DMS 273 (cell line): ENCODE measurements at regions not wholly inside any gene's neighbourhood (a gene's known extent, or its start where the extent isn't known, plus 50 kb on each side); places are given as distances from the start of the nearest gene placed in this dataset.
A peak's percentile ranks its signal among the peaks of the same experiment; 100 is the strongest.

Experiments
- DNase-seq: peaks from one replicate; lab custom pipeline; 2025; ENCODE audit not compliant: unreplicated experiment; lab: John Stamatoyannopoulos, UW

DNA sequence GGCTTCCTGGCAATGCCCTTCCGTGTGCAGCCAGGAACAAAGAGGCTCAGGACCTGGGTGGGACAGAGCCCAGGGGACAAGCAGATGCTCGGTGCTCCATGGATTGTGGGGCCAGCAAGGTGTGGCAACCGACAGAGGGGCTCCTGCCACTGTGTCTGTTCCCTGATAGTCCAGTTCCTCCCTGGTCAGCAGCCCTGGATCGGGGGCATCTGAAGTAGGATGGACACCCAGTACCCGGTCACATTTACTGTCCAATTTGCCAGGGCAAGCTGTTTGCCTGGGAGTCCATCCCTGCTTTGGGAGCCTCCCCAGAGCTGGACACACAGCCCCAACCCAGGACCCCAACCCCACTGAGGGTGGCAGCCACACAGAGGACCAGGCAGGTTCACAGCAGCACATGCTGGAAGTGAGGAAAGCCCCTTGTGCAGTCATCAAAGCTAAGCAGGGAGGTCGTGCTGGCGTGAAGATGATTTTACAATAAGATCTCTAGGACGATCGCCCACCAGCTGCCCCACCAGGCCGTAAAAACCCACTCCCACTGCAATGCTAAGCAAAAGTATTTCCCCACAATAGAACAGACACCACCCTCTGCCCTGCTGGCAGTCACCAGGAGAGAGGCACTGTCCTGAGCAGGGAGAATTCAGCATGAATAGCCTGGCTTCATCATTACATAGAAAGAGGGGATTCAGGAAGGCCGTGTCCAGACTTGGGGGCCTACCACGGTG lies 141.7 kb downstream of the NDUFA10 start:
- no peak for DNase-seq

DNA sequence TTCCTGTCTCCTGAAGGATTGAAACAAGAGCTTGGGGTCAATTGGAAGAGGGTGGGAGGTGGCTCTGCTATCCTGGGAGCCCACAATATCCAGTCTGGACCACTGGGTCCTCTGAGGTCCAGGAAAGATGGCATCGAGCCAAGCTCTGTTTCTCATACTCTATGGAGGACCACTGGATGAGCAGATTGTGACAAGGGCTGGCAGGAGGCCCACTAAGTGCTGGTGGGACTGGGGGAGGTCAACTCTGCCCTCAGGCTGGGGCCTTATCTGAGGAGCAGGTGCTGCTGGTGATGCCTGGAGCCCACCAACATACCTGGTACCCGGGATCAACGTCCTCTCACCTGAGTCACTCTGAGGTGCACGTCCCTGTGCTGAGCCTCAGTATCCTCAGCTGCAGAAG lies 142.4 kb downstream of the NDUFA10 start:
- no peak for DNase-seq

DNA sequence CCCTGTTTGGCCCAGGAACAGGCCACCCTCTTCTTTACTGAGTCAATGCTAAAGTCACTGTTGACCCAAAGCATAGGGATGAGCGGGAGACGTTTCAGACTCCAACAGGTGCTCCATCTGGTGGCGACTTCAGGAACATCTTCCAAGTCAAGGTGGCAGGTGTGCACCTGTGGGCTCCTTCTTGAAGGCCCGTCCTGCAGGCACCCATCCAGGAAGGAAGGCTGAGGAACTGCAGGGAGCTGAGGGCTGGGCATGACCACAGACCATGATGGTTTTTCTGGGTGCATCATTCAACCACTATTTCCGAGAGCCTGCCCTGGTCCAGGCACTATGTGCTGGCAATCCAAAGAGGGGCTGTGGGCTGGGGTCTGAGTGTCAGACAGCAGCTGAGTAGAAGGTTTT lies 142.8 kb downstream of the NDUFA10 start:
- peak; percentile 71 for DNase-seq

DNA sequence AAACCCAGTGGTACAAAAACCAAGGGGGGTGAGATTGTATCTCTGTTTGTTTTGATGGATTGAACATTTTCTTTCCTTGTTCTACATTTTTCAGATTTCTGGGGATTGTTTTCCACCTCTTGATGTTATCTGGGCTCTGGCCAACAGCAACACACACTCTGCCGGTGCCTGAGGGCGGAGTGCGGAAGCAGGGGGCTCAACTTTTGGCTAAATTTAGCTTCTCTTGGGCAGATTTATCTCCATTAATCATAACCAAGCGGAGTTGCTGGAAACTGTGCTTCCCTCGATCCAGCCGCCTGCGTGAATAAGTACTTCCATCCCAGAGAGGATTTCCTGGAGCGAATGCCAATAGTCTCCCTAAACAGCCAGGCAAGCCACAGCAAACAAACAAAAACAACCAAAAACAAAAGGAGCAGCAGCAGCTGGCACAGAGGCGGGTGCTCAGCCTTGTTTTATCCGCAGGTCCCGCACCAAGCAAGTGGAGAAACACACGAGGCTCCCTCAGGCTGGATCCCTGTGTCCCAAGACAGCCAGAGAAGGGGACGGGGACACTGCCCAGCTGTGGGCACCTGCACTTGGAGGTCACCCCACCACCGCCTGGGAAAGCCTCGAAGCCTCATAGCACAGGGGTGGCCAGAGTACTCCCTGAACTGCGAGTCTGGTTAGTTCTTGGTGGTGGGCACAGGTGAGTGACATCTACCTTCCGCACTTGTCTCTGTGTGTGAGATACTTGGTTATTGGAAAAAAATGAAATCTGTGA lies 143.4 kb downstream of the NDUFA10 start:
- DNase-seq = no peak

DNA sequence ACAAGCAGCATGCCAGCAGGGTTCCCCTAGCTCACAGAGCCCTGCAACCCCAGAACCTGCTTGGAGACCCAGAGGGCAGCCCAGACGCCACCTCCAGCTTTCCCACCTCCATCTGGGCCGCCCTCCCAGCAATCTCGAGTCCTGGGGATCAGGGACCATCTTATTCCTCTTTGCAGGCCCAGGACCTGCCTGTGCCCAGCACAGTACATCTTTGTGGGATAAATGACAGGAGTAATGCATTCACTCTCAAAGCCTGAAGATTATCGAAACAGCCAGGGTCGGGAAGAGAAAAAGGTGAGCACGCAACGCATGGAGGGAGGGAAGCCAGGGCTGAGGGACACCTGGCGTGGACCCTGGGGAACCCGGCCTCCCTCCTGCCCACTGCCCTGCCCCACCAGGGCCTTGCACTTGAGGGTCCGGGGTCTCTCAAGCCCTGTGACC lies 144.1 kb downstream of the NDUFA10 start:
- DNase-seq = no peak

DNA sequence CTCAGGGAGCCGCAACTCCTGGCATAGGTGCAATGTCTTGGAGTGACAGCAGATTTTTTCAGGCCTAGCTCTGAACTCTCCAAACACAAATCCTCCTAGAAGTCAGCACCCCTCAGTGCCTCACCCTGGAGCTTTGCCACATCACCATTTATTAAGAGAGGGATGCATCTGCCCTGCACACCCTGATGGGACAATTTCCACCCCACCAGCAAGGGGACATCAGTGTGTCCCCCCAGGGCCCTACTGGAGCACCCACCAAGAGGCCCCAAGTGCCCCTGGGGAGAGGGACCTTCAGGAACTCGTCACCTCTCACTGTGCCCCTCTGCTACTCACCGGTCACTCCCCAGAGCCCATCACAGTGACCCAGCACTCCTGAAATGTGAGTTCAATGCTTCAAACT lies 144.7 kb downstream of the NDUFA10 start:
- DNase-seq = no peak

DNA sequence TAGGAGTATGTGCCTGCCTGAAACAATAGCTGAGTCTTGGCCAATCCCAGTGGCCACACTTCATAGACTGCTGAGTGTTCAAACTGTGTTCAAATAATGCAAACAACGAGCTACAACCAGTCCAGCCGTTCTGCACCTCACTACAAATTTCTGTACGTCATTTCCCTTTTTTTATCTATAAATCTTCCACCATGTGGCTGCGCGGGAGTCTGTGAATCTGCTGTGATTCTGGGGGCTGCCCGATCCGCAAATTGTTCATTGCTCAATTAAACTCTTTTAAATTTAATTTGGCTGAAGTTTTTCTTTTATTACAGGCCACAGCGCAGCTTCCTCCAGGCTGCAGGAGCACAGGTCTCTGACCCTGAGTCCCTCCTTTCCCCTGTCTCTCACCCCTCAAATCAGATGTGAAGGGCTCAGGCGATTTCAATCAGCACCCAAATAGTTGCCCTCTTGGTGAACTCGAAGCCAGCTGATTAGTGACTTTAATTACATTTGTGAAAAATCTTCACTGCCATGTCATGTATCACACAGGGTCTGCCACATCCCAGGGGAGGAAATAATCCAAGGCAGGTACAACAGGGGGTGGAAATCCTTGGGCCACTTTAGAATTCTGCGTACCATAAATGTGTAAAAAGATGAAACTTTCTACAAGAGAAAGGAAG lies 145.6 kb downstream of the NDUFA10 start:
- no peak for DNase-seq

DNA sequence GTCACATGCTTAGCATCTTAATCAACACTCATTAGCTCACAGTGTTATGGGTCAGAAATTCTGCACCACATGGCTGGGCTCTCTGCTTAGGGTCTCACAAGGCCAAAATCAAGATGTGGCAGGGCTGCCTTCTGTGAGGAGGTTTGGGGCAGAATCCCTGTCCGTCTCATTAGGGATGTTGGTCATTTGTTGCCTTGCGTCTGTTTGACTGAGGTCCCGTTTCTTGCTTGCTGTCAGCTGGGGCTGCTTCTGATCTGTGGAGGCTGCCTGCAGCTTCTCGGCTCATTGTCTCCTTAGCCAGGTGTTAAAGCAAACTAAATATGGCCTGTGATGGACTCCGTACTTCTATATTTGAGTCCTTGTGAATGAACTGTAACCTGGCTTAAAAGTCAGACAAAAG lies 146.5 kb downstream of the NDUFA10 start:
- no peak for DNase-seq

DNA sequence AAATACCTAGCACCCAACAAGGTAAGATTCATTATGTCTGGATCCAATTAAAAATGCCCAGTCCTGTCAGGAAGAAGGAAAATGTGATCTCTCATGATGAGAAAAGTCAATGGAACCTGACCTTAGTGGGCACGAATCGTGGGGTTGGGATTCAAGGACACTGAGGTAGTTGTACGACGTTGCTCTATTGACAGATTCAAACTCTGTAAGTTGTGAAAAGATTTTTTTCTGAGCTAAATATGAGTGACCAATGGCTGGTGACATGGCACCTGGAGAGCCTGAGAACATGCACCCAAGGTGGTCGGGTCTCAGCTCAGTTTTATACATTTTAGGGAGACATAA lies 148.2 kb downstream of the NDUFA10 start:
- DNase-seq = no peak

DNA sequence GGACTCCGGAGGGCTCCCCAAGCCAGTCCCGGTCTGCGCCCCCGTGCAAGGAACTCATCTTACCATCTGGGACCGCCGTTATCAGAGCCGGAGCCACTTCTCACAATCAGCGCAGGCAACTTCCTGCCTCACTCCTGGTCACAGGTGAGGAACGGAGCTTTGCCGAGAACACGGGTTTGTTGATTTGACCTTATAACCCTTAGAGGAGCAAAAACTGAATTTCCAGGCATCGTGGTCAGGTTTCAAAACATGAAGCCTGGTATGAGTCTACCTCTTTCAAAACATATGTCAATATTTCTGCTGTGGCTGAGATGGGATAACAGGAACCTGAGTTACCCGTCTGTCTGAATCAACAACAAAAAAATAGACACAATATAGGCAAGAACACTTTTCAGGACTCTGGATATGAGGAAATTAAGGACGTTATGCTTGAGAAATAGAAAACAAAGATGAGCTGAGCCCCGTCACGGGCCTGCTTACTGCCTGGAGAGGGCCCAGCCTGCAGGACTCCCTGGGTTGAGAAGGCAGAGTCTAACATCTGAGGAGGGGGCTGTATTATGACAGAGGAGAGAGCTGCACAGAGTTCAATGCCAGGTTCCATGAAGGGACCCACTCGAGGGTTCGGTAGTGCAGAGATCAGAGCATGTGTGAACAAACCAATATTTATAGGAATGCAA lies 148.7 kb downstream of the NDUFA10 start:
- no peak for DNase-seq

DNA sequence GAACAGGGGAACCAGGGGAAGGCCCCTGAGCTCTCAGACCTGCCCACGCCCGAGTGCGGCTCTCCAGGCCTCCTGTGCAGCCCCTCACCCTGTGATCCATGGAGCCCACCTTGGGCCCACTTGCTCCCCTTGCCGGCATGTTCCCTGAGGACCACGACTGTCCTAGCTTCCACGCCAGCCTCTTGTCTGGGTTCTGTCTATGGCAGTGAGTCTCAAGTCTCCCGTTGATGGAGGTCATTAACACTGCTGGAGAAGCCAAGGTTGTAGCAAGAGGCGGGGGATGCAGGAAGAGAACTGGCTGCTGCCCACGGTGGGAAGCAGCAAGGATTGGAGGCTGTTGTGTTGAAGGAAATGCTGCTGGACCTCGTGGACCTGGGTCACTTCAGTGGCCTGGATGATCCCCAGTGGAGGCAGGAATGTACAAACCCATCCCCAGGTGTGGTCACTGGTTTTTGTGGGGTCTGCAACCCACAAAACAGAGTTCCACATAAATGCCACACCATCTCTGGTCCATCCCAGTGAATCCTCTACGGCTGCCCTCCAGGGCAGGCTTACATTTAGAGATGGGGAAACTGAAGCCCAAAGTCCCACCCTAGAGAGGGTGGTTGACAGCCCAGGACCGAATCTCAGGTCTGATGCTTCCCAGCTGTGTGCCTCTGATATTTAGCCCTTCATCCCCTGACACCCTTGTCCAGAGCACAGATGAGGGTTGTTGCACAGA lies 150.3 kb downstream of the NDUFA10 start:
- no peak for DNase-seq

DNA sequence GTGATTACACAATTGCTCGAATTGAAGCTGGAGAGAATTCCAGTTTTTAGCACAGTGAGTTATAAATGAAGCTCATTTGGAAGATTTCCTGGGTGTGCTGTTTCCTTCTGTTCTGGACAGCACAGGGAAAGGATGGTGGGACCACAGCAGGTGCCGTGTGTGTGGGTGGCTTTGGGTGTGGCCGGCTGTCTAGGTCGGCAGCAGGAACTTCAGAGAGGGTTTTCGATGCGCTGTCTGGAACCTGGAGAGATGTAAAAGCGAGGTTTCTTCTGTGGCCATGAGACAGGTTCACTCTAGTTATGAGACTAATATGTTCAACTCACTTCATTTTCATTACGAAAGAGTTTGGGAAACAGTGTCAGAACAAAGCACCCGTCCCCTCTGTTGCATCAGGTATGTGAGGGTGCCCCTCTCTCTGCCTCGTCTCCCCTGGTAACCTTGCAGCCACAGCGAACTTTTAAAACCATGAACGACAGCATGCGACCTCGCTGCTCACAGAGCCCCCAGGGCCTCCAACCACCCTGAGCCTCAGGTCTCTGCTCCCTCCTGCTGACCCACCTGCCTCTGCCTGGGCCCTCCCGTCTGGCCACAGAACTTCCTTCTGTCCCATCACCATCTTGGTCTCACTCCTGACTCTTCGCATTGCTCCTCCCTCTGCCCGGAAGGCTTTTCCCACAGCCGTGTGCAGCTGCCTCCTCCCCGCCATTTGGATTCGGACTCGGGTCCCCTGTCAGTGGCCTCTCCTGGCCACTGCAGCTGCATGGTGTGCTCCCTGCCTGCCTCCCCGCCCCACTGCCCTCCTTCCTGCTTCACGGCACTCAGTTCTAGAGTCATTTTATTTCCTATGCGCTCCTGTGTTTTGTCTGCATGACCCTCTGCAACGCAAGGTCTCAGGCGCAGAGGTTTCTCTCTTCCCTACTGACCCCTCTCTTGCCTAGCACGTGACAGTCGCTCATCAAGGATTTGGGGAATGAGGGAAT lies 151.2 kb downstream of the NDUFA10 start:
- DNase-seq = no peak

DNA sequence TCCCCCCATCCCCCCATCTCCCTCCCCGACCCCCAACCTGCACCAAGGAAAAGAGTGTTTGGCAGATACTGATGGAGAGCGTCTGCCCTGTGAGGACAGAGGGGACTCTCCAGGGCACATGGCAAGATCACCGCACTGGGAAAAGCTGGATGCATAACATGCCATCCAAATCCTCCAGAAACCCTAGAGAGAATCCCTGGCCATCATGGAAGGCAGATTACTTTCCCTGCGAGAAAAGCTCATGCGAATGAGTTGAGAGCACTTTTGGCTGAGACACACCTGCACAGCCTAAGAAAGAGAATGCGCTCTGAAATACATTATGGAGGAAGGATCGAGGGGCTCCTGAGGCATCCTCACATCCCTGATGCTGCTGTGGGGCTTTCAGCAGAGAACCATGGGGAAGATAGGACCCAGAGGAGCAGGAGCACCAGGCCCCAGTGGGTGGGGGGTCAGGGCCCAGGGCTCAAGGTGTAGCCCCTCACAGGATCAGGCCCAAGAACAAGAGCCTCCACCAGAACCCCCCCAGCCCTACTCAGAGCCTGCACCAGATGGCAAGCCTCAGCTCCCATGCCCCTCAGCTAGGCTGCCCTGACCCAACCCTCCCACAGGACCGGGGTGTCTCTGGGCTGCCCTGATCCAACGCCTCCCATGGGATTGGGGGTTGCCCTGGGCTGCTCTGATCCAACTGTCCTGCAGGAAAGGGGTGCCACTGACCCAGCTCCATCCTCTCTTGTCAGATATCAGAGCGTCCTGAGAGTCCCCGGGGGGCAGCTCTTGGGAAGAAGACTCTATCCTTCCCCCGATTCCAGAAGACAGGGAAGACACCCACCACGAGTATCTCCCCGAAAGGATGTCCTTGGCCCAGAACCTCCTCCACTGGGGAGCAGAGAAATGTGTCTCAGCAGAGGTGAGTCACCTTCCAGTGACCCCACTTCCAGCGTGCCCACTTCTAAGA lies 153.4 kb downstream of the NDUFA10 start:
- DNase-seq = no peak

DNA sequence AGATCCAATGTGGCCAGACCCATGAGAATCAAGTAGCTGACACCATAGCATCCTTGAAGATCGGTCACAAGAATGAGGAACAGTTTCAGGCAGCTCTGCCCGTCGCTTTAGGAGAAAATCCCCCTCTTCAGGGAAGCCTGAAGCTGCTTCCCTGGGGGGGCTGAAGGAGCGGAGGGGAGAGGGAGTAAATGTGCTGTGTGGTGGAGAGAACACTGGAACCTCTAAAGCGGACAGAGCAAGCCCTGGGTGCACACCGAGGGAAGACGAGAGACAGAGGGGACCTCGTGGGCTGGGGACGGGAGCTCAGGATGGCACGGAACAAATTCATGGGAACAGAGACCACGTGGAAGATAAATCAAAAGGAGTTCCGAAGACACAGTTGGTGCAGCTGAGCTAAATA lies 154.3 kb downstream of the NDUFA10 start:
- no peak for DNase-seq

DNA sequence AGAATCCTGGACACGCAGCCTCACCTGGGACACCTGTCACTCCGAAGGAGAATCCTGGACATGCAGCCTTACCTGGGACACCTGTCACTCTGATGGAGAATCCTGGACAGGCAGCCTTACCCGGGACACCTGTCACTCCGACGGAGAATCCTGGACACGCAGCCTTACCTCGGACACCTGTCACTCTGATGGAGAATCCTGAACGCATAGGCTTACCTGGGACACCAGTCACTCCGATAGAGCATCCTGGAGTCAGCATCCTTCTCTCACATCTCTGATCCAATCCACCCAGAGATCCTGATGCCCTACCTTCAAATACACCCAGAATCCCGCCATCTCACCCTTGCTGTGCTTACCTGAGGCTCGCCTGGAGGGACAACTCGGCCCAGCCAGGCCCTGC lies 154.9 kb downstream of the NDUFA10 start:
- DNase-seq = no peak

DNA sequence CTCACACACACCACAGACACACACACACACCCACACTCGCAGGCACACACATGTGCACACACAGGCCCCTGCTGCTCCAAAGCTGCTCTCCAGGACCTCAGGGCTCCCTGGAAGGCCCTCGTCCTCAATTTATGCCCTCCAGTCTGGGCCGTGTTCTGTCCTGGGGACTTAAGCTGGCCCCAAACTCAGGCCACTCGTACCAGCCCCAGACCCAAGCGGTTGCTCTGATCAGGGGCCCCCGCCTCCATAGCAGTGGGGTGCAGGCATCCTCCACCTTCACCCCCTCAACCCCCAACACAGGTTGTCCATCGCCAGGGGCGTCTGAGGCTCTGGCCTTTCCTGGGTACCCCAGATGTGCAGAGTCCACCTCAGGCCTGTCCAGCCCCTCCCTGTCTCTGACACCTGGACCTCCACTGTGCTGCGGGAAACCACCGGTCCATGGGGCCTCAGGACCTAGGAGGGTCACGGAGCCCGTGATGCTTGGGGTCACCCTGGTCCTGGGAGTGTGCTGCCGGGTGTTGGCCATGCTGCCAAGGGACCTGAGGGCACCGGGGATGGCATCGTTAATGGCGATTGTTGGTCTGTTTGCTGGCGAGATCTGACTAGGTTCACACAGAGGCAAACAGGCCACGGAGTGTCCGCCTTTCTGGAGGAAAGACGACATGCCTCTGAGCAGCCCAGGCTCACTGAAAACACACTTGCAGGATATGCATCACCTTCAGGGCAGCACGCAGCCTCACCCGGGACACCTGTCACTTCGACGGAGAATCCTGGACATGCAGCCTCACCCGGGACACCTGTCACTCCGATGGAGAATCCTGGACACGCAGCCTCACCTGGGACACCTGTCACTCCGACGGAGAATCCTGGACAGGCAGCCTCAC lies 155.6 kb downstream of the NDUFA10 start:
- DNase-seq = no peak

DNA sequence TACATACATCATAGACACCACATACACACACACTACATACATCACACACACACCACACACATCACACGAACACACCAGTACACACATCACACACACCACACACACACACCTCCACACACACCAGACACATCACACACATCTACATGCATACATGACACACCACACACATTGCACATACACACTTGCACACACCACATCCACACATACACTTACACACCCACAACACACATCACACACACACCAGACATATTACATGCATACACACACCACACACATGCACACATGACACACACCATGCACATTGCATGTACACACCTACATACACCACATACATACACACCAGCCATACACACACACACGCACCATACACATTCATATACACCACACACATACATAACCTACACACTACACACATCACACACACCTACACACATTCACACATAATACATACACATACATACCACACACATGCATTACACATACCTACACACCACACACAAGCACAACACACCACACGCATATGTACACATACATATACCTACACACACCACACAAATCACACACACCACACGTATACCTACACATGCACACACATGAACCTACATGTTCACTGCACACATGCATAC lies 156.5 kb downstream of the NDUFA10 start:
- DNase-seq = no peak
